Activated CD4-positive, alpha-beta T cell treated with anti-CD3 and anti-CD28 coated beads for 4 hours (primary cell): ENCODE measurements at regions not wholly inside any gene's neighbourhood (a gene's known extent, or its start where the extent isn't known, plus 50 kb on each side); places are given as distances from the start of the nearest gene placed in this dataset.

Experiments used
- DNase-seq, 2 donors: peaks; one replicate each; pipeline ENCODE4 v3.0.0-alpha.2; 2020

DNA sequence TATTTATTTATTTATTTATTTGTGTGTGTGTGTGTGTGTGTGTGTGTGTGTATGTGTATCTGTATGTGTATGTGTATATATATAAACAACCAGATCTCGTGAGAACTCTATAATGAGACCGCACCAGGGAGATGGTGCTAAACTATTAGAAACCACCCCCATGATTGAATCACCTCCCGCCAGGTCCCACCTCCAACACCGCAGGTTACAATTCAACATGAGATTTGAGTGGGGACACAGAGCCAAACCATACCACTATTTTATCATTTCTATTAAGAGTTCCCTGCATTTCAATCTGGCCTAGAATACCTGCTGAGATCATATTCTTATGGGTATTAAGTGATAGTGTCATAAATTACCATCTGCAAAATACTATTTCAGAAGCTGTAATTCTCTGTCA lies 243.8 kb upstream of the PLEKHG7 start:
- no peak for DNase-seq

- DNase-seq, result no peak
These were observed 245.2 kb upstream of the PLEKHG7 start for GRCh38 chr12:92457458-92458180.

GRCh38 chr12:92452763-92453162 lies 250.0 kb upstream of the PLEKHG7 start:
- no peak for DNase-seq

GRCh38 chr12:92446083-92446460 lies 256.7 kb upstream of the PLEKHG7 start:
- DNase-seq, result no peak

DNA sequence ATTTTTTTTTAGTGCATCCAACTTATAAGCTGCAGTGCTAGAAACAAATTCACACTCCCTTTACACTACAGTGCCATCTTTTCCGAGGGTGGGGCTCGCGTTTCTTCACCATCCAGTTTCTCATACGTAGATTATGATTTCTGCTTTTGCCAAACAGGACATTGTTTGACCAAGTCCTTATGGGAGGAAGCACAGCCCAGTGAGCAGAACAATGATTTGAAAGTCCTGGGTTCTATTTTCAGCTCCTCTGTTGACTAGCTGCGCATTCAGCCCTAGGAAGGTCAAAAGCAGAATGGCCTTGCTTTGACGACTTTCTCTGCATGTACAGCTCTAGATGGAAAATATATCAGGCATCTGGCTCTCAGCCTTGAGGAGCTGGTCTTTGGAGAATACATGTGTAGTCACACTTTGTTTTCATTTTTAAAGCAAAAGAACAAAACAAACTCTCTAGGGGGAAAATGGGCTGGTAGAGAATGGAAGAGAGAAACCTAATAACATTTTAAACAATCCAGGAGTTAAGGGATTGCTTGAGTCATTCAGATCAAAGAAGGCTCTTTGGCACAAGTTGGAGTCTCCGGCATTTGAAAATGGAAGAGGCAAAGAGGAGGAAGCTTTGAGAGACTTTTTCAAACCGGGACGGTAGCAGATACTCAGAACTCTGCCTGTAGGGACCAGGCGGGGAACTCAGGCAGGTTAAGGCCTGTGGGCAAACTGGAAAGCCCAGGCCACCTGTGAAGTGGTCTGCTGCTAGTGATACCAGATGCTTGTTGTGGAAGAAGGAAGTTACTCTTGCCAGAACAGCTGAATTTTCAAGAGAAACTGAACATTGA lies 257.3 kb upstream of the PLEKHG7 start:
- no peak for DNase-seq

DNA sequence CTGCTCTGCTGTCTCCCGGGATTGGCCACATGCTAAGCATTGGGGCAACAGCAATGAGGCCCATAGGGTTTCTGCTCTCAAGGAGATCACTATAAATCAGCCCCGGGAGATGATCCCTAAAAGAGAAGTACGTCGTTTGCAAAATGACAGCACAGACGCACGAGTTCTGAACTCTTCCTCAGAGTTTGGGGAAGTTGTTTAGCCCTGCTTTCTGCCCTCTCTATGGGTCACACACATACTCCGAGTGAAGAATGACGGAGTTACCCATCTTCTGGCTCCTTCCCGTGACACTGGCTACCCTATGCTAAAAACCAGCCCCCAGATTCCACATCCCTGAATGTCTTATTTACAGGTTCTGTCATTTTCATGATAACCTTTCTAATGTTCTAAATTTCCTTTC lies 258.0 kb upstream of the PLEKHG7 start:
- no peak for DNase-seq

DNA sequence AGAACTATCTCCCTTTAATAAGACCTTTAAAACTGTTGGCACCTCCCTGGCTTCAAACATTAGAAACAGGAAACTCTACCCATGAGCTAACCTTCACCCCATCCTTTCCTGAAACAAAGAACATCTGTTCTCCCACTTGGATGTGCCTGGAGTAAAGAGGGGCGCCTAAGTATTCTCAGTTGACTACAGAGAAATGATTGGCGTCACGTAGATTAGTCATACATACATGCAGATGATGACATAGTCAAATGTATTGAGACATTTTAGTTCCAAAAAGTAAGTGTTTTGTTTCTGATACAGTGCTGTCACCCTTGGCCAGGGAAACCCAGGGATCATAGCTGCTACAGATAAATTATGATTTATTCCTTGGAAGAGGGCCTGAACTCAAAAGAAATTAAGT lies 260.0 kb upstream of the PLEKHG7 start:
- no peak for DNase-seq

DNA sequence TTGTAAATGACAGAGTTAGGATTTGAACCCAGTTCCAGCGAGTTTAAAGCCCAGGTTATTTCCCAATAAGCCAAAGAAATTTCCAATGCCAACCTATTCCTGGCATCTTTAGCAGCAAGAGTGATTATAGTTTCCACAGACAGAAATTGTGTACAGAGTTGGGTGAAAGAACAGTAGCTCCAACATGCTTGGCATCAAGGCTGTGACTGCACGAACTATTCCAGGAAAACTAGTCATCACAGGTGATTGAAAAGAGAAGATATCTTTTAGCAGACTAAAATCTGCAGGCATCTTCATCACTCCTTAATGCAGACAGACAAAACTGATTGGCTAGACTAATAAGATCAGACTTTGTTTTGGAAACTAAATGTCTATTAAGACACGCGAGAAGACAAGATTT lies 262.7 kb upstream of the PLEKHG7 start:
- no peak for DNase-seq

GRCh38 chr12:92439420-92439805 lies 263.4 kb upstream of the PLEKHG7 start:
- no peak for DNase-seq

DNA sequence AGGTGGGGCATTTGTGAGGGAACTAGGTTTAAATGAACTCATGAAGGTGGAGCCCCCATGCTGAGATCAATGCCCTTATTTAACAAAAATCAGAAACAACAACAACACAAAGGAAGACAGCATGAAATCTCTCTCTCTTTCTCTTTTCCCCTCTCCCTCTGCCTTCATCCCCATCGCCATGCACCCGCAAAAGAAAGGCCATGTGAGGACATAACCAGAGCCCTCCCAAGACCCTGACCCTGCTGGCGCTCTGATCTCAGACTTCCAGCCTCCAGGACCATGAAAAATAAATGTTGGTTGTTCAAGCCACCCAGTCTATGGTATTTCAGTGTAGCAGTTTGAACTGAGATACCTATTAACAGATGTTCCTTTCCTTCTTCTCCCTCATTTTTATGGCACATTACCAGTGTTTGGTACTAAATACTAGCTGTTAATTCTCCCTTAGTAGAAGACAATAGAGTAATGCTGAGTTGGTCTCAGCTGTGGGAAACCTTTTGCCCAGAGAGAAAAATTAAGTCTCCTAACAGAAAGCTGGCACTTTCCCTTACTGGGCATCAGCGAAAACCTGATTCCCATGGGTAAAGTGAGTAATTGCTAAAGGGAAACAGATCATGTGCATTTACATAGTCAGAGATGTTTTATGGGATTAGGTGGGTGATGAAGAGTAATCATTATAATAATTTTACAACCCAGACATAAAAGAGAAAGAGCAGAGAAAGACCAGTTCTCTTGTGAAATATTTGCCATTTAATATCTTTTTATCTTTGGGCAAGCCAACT lies 264.0 kb upstream of the PLEKHG7 start:
- no peak for DNase-seq

GRCh38 chr12:92437452-92437851 lies 265.3 kb upstream of the PLEKHG7 start:
- DNase-seq, result no peak

- no peak for DNase-seq
These were observed 265.9 kb upstream of the PLEKHG7 start for GRCh38 chr12:92436856-92437255.

DNA sequence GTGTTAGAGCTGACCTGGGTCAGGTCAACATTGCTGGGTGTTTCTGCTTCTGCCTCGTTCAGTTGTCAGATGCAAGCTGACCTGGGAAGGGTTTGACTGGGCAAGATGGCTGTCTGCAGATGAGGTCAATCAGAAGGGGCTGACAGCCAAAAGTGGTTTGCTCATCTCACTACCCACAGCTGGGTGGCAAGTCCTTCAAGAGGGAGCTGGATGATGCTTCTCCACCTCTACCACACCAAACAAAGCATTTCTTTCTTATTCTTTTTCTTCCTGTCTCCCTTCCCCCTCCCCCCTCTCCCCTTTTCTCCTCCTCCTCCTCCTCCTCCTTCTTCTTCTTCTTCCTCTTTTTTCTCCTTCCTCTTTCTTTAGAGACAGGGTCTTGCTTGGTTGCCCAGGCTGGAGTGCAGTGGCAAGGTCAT lies 268.2 kb upstream of the PLEKHG7 start:
- no peak for DNase-seq

DNA sequence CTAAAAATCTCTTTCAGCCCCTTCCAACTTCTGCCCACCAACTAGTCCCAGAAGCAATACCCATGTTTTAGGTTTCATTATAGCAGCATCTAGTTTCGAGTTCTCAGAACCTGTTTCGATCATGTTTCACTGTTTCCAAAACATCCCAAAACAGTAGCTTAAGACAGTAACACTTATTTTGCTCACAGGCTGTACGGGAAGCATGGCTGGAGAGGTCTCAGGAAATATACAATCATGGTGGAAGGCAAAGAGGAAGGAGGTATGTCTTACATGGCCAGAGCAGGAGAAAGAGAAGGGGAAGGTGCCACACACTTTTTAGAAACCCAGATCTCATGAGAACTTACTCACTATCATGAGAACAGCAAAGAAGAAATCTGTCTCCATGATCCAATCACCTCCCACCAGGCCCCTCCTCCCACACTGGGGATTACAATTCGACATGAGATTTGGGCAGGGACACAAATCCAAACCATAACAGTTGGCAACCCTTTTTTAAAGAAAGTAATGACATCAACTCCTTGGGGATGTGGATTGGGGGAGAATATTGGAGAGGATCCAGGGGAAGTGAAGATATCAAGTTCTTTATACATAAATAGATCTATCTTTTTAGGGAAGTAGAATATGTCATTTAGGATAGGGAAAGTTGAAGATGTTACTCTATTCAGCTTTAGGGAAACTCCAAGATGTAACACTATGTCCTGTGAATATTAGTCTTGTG lies 269.9 kb upstream of the PLEKHG7 start:
- DNase-seq, result no peak

GRCh38 chr12:92431146-92431545 lies 271.6 kb upstream of the PLEKHG7 start:
- no peak for DNase-seq

GRCh38 chr12:92426332-92426731 lies 276.5 kb upstream of the PLEKHG7 start:
- DNase-seq, result no peak

GRCh38 chr12:92425165-92425564 lies 277.6 kb upstream of the PLEKHG7 start:
- DNase-seq, result no peak

DNA sequence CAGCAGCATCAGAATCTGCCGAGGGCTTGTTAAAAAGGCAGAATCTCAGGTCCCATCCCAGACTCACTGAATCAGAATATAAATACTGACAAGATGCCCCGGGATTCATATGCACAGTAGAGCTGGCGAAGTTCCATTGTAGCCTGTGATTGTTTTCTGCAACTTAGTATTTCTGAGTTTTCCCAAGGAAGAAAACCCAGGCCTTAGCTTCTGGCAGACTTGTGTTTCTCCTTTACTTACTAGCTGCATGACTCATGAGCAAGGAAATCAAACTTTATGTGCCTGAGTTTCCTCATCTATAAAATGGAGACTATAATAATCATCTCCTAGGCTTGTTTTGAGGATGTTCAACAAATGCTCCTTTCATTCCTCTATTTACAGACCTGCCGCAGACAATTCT lies 278.5 kb upstream of the PLEKHG7 start:
- no peak for DNase-seq

GRCh38 chr12:92421701-92422100 lies 276.1 kb upstream of the BTG1 start:
- DNase-seq, result no peak

DNA sequence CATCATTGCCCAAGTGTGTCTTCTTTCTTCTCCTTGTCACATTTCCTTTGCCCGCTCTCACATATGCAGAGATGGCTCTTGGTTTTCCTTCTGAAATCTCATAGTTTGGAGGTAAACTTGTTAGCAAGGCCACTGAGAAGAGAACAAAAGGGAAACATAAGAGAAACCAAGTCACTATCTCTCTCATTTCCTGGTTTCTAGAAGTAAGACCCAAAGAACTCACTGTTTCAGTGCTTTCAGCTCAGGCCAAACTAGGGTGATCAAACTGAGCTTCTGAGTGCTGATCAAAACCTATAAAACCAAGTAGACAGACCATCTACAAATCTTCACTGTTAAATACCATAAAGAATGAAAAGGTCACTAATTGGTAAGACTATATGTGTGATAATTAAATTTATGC lies 275.4 kb upstream of the BTG1 start:
- DNase-seq, result no peak

- no peak for DNase-seq
These were observed 273.6 kb upstream of the BTG1 start for GRCh38 chr12:92419201-92419600.

DNA sequence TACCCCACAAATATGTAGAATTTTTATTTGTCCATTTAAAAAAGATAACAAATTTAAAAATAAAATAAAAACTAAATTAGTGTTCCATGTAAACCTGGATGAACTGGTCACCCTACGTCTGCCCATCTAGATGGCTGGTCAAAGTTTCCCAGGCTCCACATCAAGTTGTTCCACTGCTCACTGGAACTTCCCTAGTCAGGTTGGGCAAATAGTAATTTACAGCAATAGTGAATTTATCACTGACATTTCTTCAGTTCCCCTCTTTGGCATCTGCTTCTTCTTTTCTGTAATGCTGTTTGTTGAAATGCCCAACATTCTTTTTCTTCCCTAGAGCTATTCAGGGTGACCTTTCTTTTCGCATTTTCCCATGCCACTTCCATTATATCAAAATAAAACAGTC lies 272.7 kb upstream of the BTG1 start:
- no peak for DNase-seq

- no peak for DNase-seq
These were observed 271.7 kb upstream of the BTG1 start for GRCh38 chr12:92417373-92417772.
